Ovary (tissue), 3 donors: ENCODE measurements at regions not wholly inside any gene's neighbourhood (a gene's known extent, or its start where the extent isn't known, plus 50 kb on each side); places are given as distances from the start of the nearest gene placed in this dataset.

Source experiments
- CTCF ChIP-seq, 3 donors: fragments of 450-650 bp in 2 of 3; fragments of 200-600 bp in 1 of 3; IDR thresholded peaks; one replicate each; pipeline versions ENCODE4 v1.5.1 to v1.8.0; 2016 to 2022; ENCODE audit warnings: antibody characterized with exemption in 3 of 3, mild to moderate bottlenecking in 1 of 3
- EP300 ChIP-seq: sonication (generic); formaldehyde crosslinking; IDR thresholded peaks from one replicate; pipeline ENCODE4 v1.6.1; 2017; ENCODE audit warnings: antibody characterized with exemption
- POLR2A ChIP-seq: fragments of 450-650 bp; IDR thresholded peaks from one replicate; pipeline ENCODE4 v1.6.1; 2017; ENCODE audit warnings: antibody characterized with exemption, mild to moderate bottlenecking, moderate library complexity
- donor health status: DM: no; HTN: no; CAD: no.

GRCh38 chr2:8606649-8607550 lies 75.0 kb upstream of the ID2 start:
- TF ChIP-seq CTCF (IDR thresholded peaks at IDR 0.05) (no peak), POLR2A (no peak), EP300 (no peak)
